Liver (tissue), 3 donors: ENCODE measurements at regions not wholly inside any gene's neighbourhood (a gene's known extent, or its start where the extent isn't known, plus 50 kb on each side); places are given as distances from the start of the nearest gene placed in this dataset.

Source experiments
- EGR1 ChIP-seq, 2 donors: IDR thresholded peaks; 2 replicates each; pipeline ENCODE4 v1.6.1; 2016 to 2018; ENCODE audit warnings: antibody characterized with exemption in 2 of 2, low read depth in 2 of 2
- HNF4A ChIP-seq, 2 donors: conservative IDR thresholded peaks; 2 replicates each; pipeline ENCODE4 v1.6.1; 2016; ENCODE audit warnings: antibody characterized with exemption in 2 of 2, mild to moderate bottlenecking in 2 of 2
- JUND ChIP-seq, 2 donors: IDR thresholded peaks; 2 replicates each; pipeline ENCODE4 v1.6.1; 2016; ENCODE audit warnings: antibody characterized with exemption in 2 of 2
- NR2F2 ChIP-seq: IDR thresholded peaks from 2 replicates; pipeline ENCODE4 v1.6.1; 2016; ENCODE audit warnings: antibody characterized with exemption
- RAD21 ChIP-seq, 2 donors: IDR thresholded peaks; 2 replicates each; pipeline ENCODE4 v1.6.1; 2016; ENCODE audit warnings: antibody characterized with exemption in 2 of 2, mild to moderate bottlenecking in 2 of 2
- RXRA ChIP-seq, 2 donors: IDR thresholded peaks; 2 replicates each; pipeline ENCODE4 v1.6.1; 2017 to 2018; ENCODE audit warnings: antibody characterized with exemption in 2 of 2, mild to moderate bottlenecking in 1 of 2
- SP1 ChIP-seq: IDR thresholded peaks from 2 replicates; pipeline ENCODE4 v1.6.1; 2018; ENCODE audit warnings: antibody characterized with exemption, mild to moderate bottlenecking
- TAF1 ChIP-seq: conservative IDR thresholded peaks from 2 replicates; pipeline ENCODE4 v1.6.1; 2016; ENCODE audit warnings: antibody characterized with exemption, mild to moderate bottlenecking
- YY1 ChIP-seq: IDR thresholded peaks from 2 replicates; pipeline ENCODE4 v1.6.1; 2016; ENCODE audit warnings: antibody characterized with exemption, mild to moderate bottlenecking
- TF ChIP-seq, protein P1 (sequence below): fragments of 150-350 bp; IDR thresholded peaks from 2 replicates; pipeline ENCODE4 v1.5.1; 2017; ENCODE audit warnings: improper control_type of control experiment, low read depth, low read length; ENCODE audit not compliant: missing input control
- TF ChIP-seq, protein P2 (sequence below): IDR thresholded peaks from 2 replicates; pipeline ENCODE4 v1.6.1; 2016; ENCODE audit warnings: antibody characterized with exemption
- TF ChIP-seq, protein P3 (sequence below): IDR thresholded peaks from 2 replicates; pipeline ENCODE4 v1.6.1; 2016; ENCODE audit warnings: antibody characterized with exemption, mild to moderate bottlenecking
- TF ChIP-seq, protein P4 (sequence below): IDR thresholded peaks from 2 replicates; pipeline ENCODE4 v1.6.1; 2016; ENCODE audit warnings: antibody characterized with exemption
- donor health status: healthy.
- donor health status: healthy.

DNA sequence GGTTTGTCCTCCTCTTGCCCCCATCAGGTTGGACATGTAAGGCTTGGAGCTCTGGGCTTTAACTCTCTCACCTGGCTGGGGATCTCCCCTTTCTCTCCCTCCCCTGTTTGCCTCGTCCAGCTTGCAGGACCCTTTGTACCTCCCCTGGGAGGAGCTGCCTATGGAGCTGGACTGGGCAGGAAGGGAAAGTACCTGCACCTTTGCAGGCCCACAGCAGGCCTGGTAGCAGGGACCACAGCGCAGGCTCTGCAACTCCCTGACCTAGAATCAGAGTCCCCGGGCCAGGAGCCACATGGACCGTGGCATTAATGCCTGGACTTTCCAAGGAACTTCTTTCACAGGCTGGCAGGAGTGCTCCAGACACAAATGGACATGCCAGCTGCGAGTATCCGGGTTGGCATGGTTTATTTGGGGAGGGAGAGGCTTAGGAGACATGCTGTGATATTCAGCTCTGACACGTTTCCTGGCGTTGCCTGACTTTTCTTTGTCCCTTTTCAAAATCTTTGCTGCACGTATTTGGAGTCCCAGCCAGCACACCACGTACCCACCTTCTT is 268.5 kb upstream of the EXOC2 start:
- TF ChIP-seq, protein P1, sequence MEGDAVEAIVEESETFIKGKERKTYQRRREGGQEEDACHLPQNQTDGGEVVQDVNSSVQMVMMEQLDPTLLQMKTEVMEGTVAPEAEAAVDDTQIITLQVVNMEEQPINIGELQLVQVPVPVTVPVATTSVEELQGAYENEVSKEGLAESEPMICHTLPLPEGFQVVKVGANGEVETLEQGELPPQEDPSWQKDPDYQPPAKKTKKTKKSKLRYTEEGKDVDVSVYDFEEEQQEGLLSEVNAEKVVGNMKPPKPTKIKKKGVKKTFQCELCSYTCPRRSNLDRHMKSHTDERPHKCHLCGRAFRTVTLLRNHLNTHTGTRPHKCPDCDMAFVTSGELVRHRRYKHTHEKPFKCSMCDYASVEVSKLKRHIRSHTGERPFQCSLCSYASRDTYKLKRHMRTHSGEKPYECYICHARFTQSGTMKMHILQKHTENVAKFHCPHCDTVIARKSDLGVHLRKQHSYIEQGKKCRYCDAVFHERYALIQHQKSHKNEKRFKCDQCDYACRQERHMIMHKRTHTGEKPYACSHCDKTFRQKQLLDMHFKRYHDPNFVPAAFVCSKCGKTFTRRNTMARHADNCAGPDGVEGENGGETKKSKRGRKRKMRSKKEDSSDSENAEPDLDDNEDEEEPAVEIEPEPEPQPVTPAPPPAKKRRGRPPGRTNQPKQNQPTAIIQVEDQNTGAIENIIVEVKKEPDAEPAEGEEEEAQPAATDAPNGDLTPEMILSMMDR, result no peak
- TF ChIP-seq HNF4A (conservative IDR thresholded peaks at IDR 0.05) (no peak), RAD21 (IDR thresholded peaks at IDR 0.05) (no peak), RXRA (IDR thresholded peaks at IDR 0.05) (no peak), JUND (IDR thresholded peaks at IDR 0.05) (no peak), NR2F2 (no peak), TAF1 (no peak), EGR1 (IDR thresholded peaks at IDR 0.05; ENCODE audit: low read depth in 2 of 2) (no peak), YY1 (no peak), SP1 (no peak)
- TF ChIP-seq, protein P2, sequence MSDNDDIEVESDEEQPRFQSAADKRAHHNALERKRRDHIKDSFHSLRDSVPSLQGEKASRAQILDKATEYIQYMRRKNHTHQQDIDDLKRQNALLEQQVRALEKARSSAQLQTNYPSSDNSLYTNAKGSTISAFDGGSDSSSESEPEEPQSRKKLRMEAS, result no peak
- TF ChIP-seq, protein P3, sequence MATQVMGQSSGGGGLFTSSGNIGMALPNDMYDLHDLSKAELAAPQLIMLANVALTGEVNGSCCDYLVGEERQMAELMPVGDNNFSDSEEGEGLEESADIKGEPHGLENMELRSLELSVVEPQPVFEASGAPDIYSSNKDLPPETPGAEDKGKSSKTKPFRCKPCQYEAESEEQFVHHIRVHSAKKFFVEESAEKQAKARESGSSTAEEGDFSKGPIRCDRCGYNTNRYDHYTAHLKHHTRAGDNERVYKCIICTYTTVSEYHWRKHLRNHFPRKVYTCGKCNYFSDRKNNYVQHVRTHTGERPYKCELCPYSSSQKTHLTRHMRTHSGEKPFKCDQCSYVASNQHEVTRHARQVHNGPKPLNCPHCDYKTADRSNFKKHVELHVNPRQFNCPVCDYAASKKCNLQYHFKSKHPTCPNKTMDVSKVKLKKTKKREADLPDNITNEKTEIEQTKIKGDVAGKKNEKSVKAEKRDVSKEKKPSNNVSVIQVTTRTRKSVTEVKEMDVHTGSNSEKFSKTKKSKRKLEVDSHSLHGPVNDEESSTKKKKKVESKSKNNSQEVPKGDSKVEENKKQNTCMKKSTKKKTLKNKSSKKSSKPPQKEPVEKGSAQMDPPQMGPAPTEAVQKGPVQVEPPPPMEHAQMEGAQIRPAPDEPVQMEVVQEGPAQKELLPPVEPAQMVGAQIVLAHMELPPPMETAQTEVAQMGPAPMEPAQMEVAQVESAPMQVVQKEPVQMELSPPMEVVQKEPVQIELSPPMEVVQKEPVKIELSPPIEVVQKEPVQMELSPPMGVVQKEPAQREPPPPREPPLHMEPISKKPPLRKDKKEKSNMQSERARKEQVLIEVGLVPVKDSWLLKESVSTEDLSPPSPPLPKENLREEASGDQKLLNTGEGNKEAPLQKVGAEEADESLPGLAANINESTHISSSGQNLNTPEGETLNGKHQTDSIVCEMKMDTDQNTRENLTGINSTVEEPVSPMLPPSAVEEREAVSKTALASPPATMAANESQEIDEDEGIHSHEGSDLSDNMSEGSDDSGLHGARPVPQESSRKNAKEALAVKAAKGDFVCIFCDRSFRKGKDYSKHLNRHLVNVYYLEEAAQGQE, result no peak
- TF ChIP-seq, protein P4, sequence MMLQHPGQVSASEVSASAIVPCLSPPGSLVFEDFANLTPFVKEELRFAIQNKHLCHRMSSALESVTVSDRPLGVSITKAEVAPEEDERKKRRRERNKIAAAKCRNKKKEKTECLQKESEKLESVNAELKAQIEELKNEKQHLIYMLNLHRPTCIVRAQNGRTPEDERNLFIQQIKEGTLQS, result no peak
